Liver (tissue), 7 donors: ENCODE measurements at regions not wholly inside any gene's neighbourhood (a gene's known extent, or its start where the extent isn't known, plus 50 kb on each side); places are given as distances from the start of the nearest gene placed in this dataset.

ENCODE experiments used
- DNase-seq: peaks from one replicate; pipeline ENCODE4 v3.0.0-alpha.2; 2017; ENCODE audit warnings: low spot score
- H3K27ac ChIP-seq, 2 donors: one replicate each; pipeline ENCODE4 v1.7.0; 2013; ENCODE audit warnings: inconsistent platforms in 2 of 2, low read length in 2 of 2, control low read depth in 1 of 2, low read depth in 1 of 2, mild to moderate bottlenecking in 1 of 2
- H3K27me3 ChIP-seq, 4 donors: one replicate each; pipeline versions ENCODE4 v1.6.1 to v1.7.0; 2013; ENCODE audit warnings: low read length in 3 of 4, inconsistent platforms in 1 of 4, mild to moderate bottlenecking in 1 of 4, moderate library complexity in 1 of 4; ENCODE audit not compliant: control insufficient read depth in 4 of 4, insufficient read depth in 4 of 4
- H3K36me3 ChIP-seq, 4 donors: one replicate each; pipeline versions ENCODE4 v1.6.1 to v1.7.0; 2013; ENCODE audit warnings: low read length in 3 of 4, mild to moderate bottlenecking in 3 of 4, low read depth in 1 of 4, moderate library complexity in 1 of 4; ENCODE audit not compliant: control insufficient read depth in 4 of 4, insufficient read depth in 3 of 4
- H3K4me1 ChIP-seq, 4 donors: one replicate each; pipeline versions ENCODE4 v1.6.1 to v1.7.0; 2013; ENCODE audit warnings: low read length in 3 of 4, mild to moderate bottlenecking in 3 of 4, moderate library complexity in 1 of 4; ENCODE audit not compliant: control insufficient read depth in 4 of 4, insufficient read depth in 4 of 4
- H3K4me3 ChIP-seq, 3 donors: one replicate each; pipeline versions ENCODE4 v1.6.1 to v1.7.0; 2013; ENCODE audit warnings: low read length in 3 of 3, control low read depth in 1 of 3, low read depth in 1 of 3, mild to moderate bottlenecking in 1 of 3
- H3K9ac ChIP-seq, 2 donors: one replicate each; pipeline ENCODE4 v1.7.0; 2013; ENCODE audit warnings: low read length in 2 of 2, mild to moderate bottlenecking in 2 of 2, moderate library complexity in 2 of 2, control low read depth in 1 of 2, low read depth in 1 of 2
- H3K9me3 ChIP-seq, 4 donors: one replicate each; pipeline versions ENCODE4 v1.6.1 to v1.7.0; 2013; ENCODE audit warnings: low read length in 3 of 4; ENCODE audit not compliant: control insufficient read depth in 4 of 4
- ATF3 ChIP-seq: IDR thresholded peaks from 2 replicates; pipeline ENCODE4 v1.6.1; 2016; ENCODE audit warnings: antibody characterized with exemption
- EGR1 ChIP-seq, 2 donors: IDR thresholded peaks; 2 replicates each; pipeline ENCODE4 v1.6.1; 2016 to 2018; ENCODE audit warnings: antibody characterized with exemption in 2 of 2, low read depth in 2 of 2
- FOXA1 ChIP-seq: IDR thresholded peaks from 2 replicates; pipeline ENCODE4 v1.6.1; 2016; ENCODE audit warnings: antibody characterized with exemption
- FOXA2 ChIP-seq: IDR thresholded peaks from 2 replicates; pipeline ENCODE4 v1.6.1; 2016; ENCODE audit warnings: antibody characterized with exemption
- GABPA ChIP-seq, 2 donors: IDR thresholded peaks in 1 of 2; conservative IDR thresholded peaks in 1 of 2; 2 replicates each; pipeline ENCODE4 v1.6.1; 2016; ENCODE audit warnings: antibody characterized with exemption in 2 of 2, mild to moderate bottlenecking in 1 of 2, moderate library complexity in 1 of 2
- HNF4A ChIP-seq, 2 donors: conservative IDR thresholded peaks; 2 replicates each; pipeline ENCODE4 v1.6.1; 2016; ENCODE audit warnings: antibody characterized with exemption in 2 of 2, mild to moderate bottlenecking in 2 of 2
- HNF4G ChIP-seq: IDR thresholded peaks from 2 replicates; pipeline ENCODE4 v1.6.1; 2016; ENCODE audit warnings: antibody characterized with exemption
- MAX ChIP-seq: IDR thresholded peaks from 2 replicates; pipeline ENCODE4 v1.6.1; 2016; ENCODE audit warnings: antibody characterized with exemption
- NR2F2 ChIP-seq: IDR thresholded peaks from 2 replicates; pipeline ENCODE4 v1.6.1; 2016; ENCODE audit warnings: antibody characterized with exemption
- RAD21 ChIP-seq, 2 donors: IDR thresholded peaks; 2 replicates each; pipeline ENCODE4 v1.6.1; 2016; ENCODE audit warnings: antibody characterized with exemption in 2 of 2, mild to moderate bottlenecking in 2 of 2
- REST ChIP-seq: IDR thresholded peaks from 2 replicates; pipeline ENCODE4 v1.6.1; 2016; ENCODE audit warnings: antibody characterized with exemption, mild to moderate bottlenecking
- RXRA ChIP-seq, 2 donors: IDR thresholded peaks; 2 replicates each; pipeline ENCODE4 v1.6.1; 2017 to 2018; ENCODE audit warnings: antibody characterized with exemption in 2 of 2, mild to moderate bottlenecking in 1 of 2
- TAF1 ChIP-seq: conservative IDR thresholded peaks from 2 replicates; pipeline ENCODE4 v1.6.1; 2016; ENCODE audit warnings: antibody characterized with exemption, mild to moderate bottlenecking
- YY1 ChIP-seq: IDR thresholded peaks from 2 replicates; pipeline ENCODE4 v1.6.1; 2016; ENCODE audit warnings: antibody characterized with exemption, mild to moderate bottlenecking
- ZBTB33 ChIP-seq: IDR thresholded peaks from 2 replicates; pipeline ENCODE4 v1.6.1; 2016; ENCODE audit warnings: antibody characterized with exemption
- WGBS: extraction: QIAGEN DNeasy Blood & Tissue Kit; methylation state at CpG from one replicate; pipeline ENCODE4 v1.1.7; 2013; 5-methylcytosine and 5-hydroxymethylcytosine counted together
- donor health status: healthy.
- donor health status: healthy.
- donor health status: healthy.
- donor health status: healthy.

GRCh38 chr3:34155666-34156065 lies 357.2 kb downstream of the PDCD6IP start:
- no peaks in the 10 kb centered on the region for H3K36me3 ChIP-seq
- H3K9me3 ChIP-seq: no peaks in the 10 kb centered on the region
- TF ChIP-seq TAF1 (no peak), HNF4A (conservative IDR thresholded peaks at IDR 0.05) (no peak), GABPA (IDR thresholded peaks at IDR 0.05 in 1 of 2, conservative IDR thresholded peaks at IDR 0.05 in 1 of 2) (no peak), MAX (no peak), ZBTB33 (no peak), ATF3 (no peak), EGR1 (IDR thresholded peaks at IDR 0.05; ENCODE audit: low read depth in 2 of 2) (no peak)
- 68% methylated on average over 2 of the region's 2 CpGs for WGBS
- no peak overlapping the region for H3K27ac ChIP-seq
- H3K4me1 ChIP-seq: no peaks in the 10 kb centered on the region
- H3K9ac ChIP-seq: no peak overlapping the region
- peaks cover 0 to 3% (median 0%) of the 10 kb centered on the region in 4 donors for H3K27me3 ChIP-seq
- no peak for DNase-seq
- H3K4me3 ChIP-seq: no peak overlapping the region

DNA sequence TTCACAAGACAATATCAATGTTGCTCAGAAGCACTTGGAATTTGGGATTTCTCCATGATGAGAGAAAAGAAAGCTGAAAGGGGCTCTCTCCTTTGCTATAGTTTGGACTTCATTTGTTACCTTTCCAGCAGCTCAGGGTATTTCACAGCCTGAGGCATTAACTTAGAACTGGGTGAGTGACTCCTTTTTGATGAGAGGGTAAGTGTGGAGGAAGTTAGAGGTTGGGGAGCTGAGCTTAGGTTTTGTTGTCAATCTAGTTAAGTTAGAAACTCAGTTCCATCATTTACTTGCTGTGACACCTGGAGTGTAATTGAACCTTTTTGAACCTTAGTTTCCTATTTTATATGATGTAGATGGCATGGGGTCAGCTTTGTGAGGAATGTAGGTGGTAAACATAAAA lies 359.1 kb downstream of the PDCD6IP start:
- H3K4me3 ChIP-seq: no peak overlapping the region
- TF ChIP-seq RAD21 (IDR thresholded peaks at IDR 0.05): no peak
- TF ChIP-seq HNF4G: no peak
- TF ChIP-seq HNF4A (conservative IDR thresholded peaks at IDR 0.05): no peak
- no peak for TF ChIP-seq NR2F2
- no peak for TF ChIP-seq YY1
- TF ChIP-seq MAX: no peak
- TF ChIP-seq EGR1 (IDR thresholded peaks at IDR 0.05; ENCODE audit: low read depth in 2 of 2): no peak
- no peak for TF ChIP-seq RXRA (IDR thresholded peaks at IDR 0.05)
- no peak for TF ChIP-seq FOXA2
- no peak for TF ChIP-seq GABPA (IDR thresholded peaks at IDR 0.05 in 1 of 2, conservative IDR thresholded peaks at IDR 0.05 in 1 of 2)
- TF ChIP-seq FOXA1: no peak
- no peak for TF ChIP-seq ATF3
- peaks cover 0 to 3% (median 0%) of the 10 kb centered on the region in 4 donors for H3K27me3 ChIP-seq
- H3K27ac ChIP-seq: no peak overlapping the region
- no peaks in the 10 kb centered on the region for H3K4me1 ChIP-seq
- no peak for DNase-seq
- H3K36me3 ChIP-seq: no peaks in the 10 kb centered on the region
- no peaks in the 10 kb centered on the region for H3K9me3 ChIP-seq
- no peak overlapping the region for H3K9ac ChIP-seq

DNA sequence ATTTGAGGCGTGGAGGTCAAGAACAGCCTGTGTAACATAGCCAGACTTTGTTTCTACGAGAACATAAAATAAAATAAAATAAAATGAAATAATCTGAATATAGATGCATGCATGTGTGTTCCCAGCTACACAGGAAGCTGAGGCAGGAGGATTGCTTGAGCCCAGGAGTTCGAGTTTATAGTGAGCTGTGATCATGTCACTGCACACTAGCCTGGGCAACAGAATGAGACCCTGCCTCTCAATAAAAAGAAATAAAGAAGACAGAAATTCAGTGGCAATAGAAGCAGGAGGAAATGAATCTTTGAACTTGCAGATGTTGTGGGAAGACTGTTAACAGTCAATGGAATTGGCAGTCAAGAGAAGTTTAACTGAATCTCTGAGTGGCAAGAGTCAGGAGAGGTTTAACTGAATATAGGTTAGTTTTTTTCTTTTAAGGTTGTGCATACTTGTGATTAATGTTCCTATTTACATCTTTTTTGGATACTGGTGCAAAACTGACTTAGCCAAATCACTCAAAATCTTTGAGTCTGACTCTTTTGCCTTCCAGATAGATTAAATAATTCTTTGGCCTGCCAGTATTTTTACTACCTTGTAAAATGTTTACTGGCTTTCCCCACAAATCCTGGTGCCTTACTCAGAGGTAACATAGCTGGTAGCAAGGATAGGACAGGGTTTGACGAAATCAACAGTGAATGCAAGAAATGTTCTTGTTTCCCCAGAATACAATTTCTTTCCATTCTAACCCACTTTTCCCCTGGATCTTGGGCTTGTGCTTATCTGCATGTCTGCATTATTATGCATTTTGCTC lies 361.4 kb downstream of the PDCD6IP start:
- no peak overlapping the region for H3K27ac ChIP-seq
- peaks cover 0 to 3% (median 0%) of the 10 kb centered on the region in 4 donors for H3K27me3 ChIP-seq
- no peak for DNase-seq
- H3K36me3 ChIP-seq: no peaks in the 10 kb centered on the region
- no peaks in the 10 kb centered on the region for H3K9me3 ChIP-seq
- H3K4me1 ChIP-seq: no peaks in the 10 kb centered on the region
- WGBS: 56% methylated on average over 4 of the region's 4 CpGs
- H3K9ac ChIP-seq: no peak overlapping the region
- H3K4me3 ChIP-seq: no peak overlapping the region
- TF ChIP-seq RAD21 (IDR thresholded peaks at IDR 0.05) (no peak), ATF3 (no peak), HNF4A (conservative IDR thresholded peaks at IDR 0.05) (no peak), ZBTB33 (no peak), FOXA2 (no peak), MAX (no peak), NR2F2 (no peak), TAF1 (no peak), REST (no peak)
